GM21447 (cell line): ENCODE measurements at regions not wholly inside any gene's neighbourhood (a gene's known extent, or its start where the extent isn't known, plus 50 kb on each side); places are given as distances from the start of the nearest gene placed in this dataset.

ENCODE experiments used
- ATAC-seq: cut with Tn5 transposase; IDR thresholded peaks from one replicate; pipeline ENCODE4 v1.9.1; 2021; ENCODE audit not compliant: unreplicated experiment

- no peak for ATAC-seq
Observed at GRCh38 chr9:16304301-16304700, 566.2 kb downstream of the BNC2 start.

GRCh38 chr9:16306586-16306985 lies 563.9 kb downstream of the BNC2 start:
- ATAC-seq, result no peak

GRCh38 chr9:16307626-16308195 lies 562.8 kb downstream of the BNC2 start:
- ATAC-seq, result no peak

- ATAC-seq, result no peak
Observed at GRCh38 chr9:16308645-16309044, 561.8 kb downstream of the BNC2 start.

GRCh38 chr9:16309082-16309468 lies 561.4 kb downstream of the BNC2 start:
- no peak for ATAC-seq

- ATAC-seq, result no peak
Observed at GRCh38 chr9:16309469-16310271, 560.8 kb downstream of the BNC2 start.

GRCh38 chr9:16310278-16311110 lies 560.0 kb downstream of the BNC2 start:
- ATAC-seq, result no peak

GRCh38 chr9:16312116-16312515 lies 558.4 kb downstream of the BNC2 start:
- no peak for ATAC-seq

GRCh38 chr9:16312962-16313546 lies 557.4 kb downstream of the BNC2 start:
- ATAC-seq, result no peak

- ATAC-seq, result no peak
Observed at GRCh38 chr9:16314476-16314875, 556.0 kb downstream of the BNC2 start.

- ATAC-seq, result no peak
Observed at GRCh38 chr9:16315720-16316119, 554.8 kb downstream of the BNC2 start.

GRCh38 chr9:16316456-16316855 lies 554.0 kb downstream of the BNC2 start:
- ATAC-seq, result no peak

GRCh38 chr9:16316911-16317817 lies 553.3 kb downstream of the BNC2 start:
- no peak for ATAC-seq

- no peak for ATAC-seq
Observed at GRCh38 chr9:16318516-16319060, 551.9 kb downstream of the BNC2 start.

- ATAC-seq, result no peak
Observed at GRCh38 chr9:16319646-16320045, 550.8 kb downstream of the BNC2 start.

- no peak for ATAC-seq
Observed at GRCh38 chr9:16320338-16320902, 550.0 kb downstream of the BNC2 start.

GRCh38 chr9:16321461-16322119 lies 548.9 kb downstream of the BNC2 start:
- no peak for ATAC-seq

GRCh38 chr9:16322849-16323248 lies 547.6 kb downstream of the BNC2 start:
- no peak for ATAC-seq

- ATAC-seq, result no peak
Observed at GRCh38 chr9:16325966-16326365, 544.5 kb downstream of the BNC2 start.
